ENCODE measurements at regions not wholly inside any gene's neighbourhood (a gene's known extent, or its start where the extent isn't known, plus 50 kb on each side); places are given as distances from the start of the nearest gene placed in this dataset.

GRCh38 chr5:165808335-165808734, 2302.9 kb downstream of the MAT2B start:
- no peak for TF ChIP-seq EZH2 (IDR thresholded peaks at IDR 0.05; ENCODE audit: insufficient read depth, poor library complexity, severe bottlenecking)
- TF ChIP-seq EZH2phosphoT487 (IDR thresholded peaks at IDR 0.05; ENCODE audit: insufficient read depth, low read depth): no peak
